Body of pancreas (tissue), 4 donors: ENCODE measurements at regions not wholly inside any gene's neighbourhood (a gene's known extent, or its start where the extent isn't known, plus 50 kb on each side); places are given as distances from the start of the nearest gene placed in this dataset.
"Not testable (repeated sequence)": the region's sequence is repeated elsewhere in the genome, so short reads cannot be mapped to it uniquely, and the experiment has no call there.

Experiments
- ATAC-seq: fragments of 150-250 bp; one replicate; pipeline ENCODE4 v1.9.1; 2016
- DNase-seq, 4 donors: peaks; one replicate each; pipeline ENCODE4 v3.0.0-alpha.2; 2019
- H3K27ac ChIP-seq, 4 donors: fragments of 200-600 bp; sonication (generic); 1 replicate in 3 of 4; 2 replicates in 1 of 4; pipeline versions ENCODE4 v1.5.1 to v1.6.1; 2016 to 2019; ENCODE audit warnings: mild to moderate bottlenecking in 1 of 4, mixed read lengths in 1 of 4, moderate library complexity in 1 of 4
- H3K27me3 ChIP-seq, 2 donors: fragments of 200-600 bp; sonication (generic); one replicate each; pipeline ENCODE4 v1.6.0; 2016; ENCODE audit warnings: mild to moderate bottlenecking in 1 of 2
- H3K36me3 ChIP-seq, 2 donors: fragments of 200-600 bp; sonication (generic); replicated peaks in 1 of 2; 2 replicates each; pipeline ENCODE4 v1.5.1; 2016; ENCODE audit warnings: low read depth in 2 of 2; ENCODE audit not compliant: insufficient read depth in 1 of 2
- H3K4me1 ChIP-seq: fragments of 200-600 bp; sonication (generic); one replicate; pipeline ENCODE4 v1.6.0; 2016
- H3K4me3 ChIP-seq, 2 donors: fragments of 200-600 bp; sonication (generic); 1 replicate in 1 of 2; 2 replicates in 1 of 2; pipeline ENCODE4 v1.5.1; 2016 to 2019
- H3K9me3 ChIP-seq, 3 donors: fragments of 200-600 bp; sonication (generic); 1 replicate in 2 of 3; 2 replicates in 1 of 3; pipeline ENCODE4 v1.5.1; 2016
- POLR2A ChIP-seq, 3 donors: fragments of 450-650 bp; IDR thresholded peaks; one replicate each; pipeline ENCODE4 v1.6.1; 2016; ENCODE audit warnings: antibody characterized with exemption in 3 of 3, mild to moderate bottlenecking in 2 of 3
- WGBS, 2 donors: methylation state at CpG; one replicate each; pipeline ENCODE4 v1.1.5; 2017; 5-methylcytosine and 5-hydroxymethylcytosine counted together
- intact Hi-C: fragments of 100-400 bp; cut with DNase I; formaldehyde crosslinking; loops from one replicate; pipeline ENCODE4 v1.15.1; 2023
- TF ChIP-seq, protein P1 (sequence below), 7 experiments: fragments of 450-650 bp in 4 of 7; fragments of 200-600 bp in 3 of 7; sonication (generic) in 3 of 7; IDR thresholded peaks; one replicate each; pipeline ENCODE4 v1.5.1; 2016 to 2019; ENCODE audit warnings: antibody characterized with exemption in 7 of 7

GRCh38 chr10:10067644-10068043, 950.0 kb upstream of the CELF2 start:
- DNase-seq, result no peak
- no peak for ATAC-seq
- Histone ChIP-seq H3K27ac (no peak overlapping the region), H3K9me3 (no peaks in the 10 kb centered on the region), H3K36me3 (no peaks in the 10 kb centered on the region), H3K27me3 (no peaks in the 10 kb centered on the region), H3K4me3 (no peak overlapping the region), H3K4me1 (no peaks in the 10 kb centered on the region)
- intact Hi-C loops, result no loop called here
- TF ChIP-seq POLR2A (IDR thresholded peaks at IDR 0.05), result no peak
- TF ChIP-seq, protein P1, sequence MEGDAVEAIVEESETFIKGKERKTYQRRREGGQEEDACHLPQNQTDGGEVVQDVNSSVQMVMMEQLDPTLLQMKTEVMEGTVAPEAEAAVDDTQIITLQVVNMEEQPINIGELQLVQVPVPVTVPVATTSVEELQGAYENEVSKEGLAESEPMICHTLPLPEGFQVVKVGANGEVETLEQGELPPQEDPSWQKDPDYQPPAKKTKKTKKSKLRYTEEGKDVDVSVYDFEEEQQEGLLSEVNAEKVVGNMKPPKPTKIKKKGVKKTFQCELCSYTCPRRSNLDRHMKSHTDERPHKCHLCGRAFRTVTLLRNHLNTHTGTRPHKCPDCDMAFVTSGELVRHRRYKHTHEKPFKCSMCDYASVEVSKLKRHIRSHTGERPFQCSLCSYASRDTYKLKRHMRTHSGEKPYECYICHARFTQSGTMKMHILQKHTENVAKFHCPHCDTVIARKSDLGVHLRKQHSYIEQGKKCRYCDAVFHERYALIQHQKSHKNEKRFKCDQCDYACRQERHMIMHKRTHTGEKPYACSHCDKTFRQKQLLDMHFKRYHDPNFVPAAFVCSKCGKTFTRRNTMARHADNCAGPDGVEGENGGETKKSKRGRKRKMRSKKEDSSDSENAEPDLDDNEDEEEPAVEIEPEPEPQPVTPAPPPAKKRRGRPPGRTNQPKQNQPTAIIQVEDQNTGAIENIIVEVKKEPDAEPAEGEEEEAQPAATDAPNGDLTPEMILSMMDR (IDR thresholded peaks at IDR 0.05), result no peak

DNA sequence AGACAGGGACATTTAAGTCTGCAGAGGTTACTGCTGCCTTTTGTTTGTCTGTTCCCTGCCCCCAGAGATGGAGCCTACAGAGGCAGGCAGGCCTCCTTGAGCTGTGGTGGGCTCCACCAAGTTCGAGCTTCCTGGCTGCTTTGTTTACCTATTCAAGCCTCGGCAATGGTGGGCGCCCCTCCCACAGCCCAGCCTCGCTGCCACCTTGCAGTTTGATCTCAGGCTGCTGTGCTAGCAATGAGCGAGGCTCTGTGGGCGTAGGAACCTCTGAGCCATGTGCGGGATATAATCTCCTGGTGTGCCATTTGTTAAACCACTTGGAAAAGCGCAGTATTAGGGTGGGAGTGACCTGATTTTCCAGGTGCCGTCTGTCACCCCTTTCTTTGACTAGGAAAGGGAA, 942.8 kb upstream of the CELF2 start:
- H3K4me3 ChIP-seq, H3K27ac ChIP-seq, H3K4me1 ChIP-seq, H3K36me3 ChIP-seq, intact Hi-C loops, H3K27me3 ChIP-seq, DNase-seq, H3K9me3 ChIP-seq, ATAC-seq: not testable (repeated sequence)
- WGBS, 2 donors, result 74 to 77% methylated on average over 7 to 9 of the region's 9 CpGs

GRCh38 chr10:10078446-10078845, 939.2 kb upstream of the CELF2 start:
- ATAC-seq, result no peak
- WGBS, 2 donors, result 29 to 31% methylated on average over 4 of the region's 4 CpGs

GRCh38 chr10:10092581-10092980, 925.1 kb upstream of the CELF2 start:
- no peaks in the 10 kb centered on the region for H3K9me3 ChIP-seq
- 24 to 33% methylated on average over 6 of the region's 6 CpGs for WGBS, 2 donors
- intact Hi-C loops, result no loop called here
- no peak for ATAC-seq
- no peak overlapping the region for H3K4me3 ChIP-seq
- peak in 2 of 4 donors; percentile 6 to 7 for DNase-seq
- TF ChIP-seq, protein P1 (IDR thresholded peaks at IDR 0.05), result no peak
- TF ChIP-seq POLR2A (IDR thresholded peaks at IDR 0.05), result no peak
- no peak overlapping the region for H3K27ac ChIP-seq
- H3K27me3 ChIP-seq, result no peaks in the 10 kb centered on the region
- H3K36me3 ChIP-seq, result no peaks in the 10 kb centered on the region
- H3K4me1 ChIP-seq, result no peaks in the 10 kb centered on the region

More at GRCh38 chr10:10078446-10078845, 939.2 kb upstream of the CELF2 start:
- DNase-seq, result no peak
- intact Hi-C loops, result no loop called here
- Histone ChIP-seq H3K9me3 (no peaks in the 10 kb centered on the region), H3K4me1 (no peaks in the 10 kb centered on the region), H3K4me3 (no peak overlapping the region), H3K36me3 (no peaks in the 10 kb centered on the region), H3K27ac (no peak overlapping the region), H3K27me3 (no peaks in the 10 kb centered on the region)
- TF ChIP-seq, protein P1 (IDR thresholded peaks at IDR 0.05), result no peak
- no peak for TF ChIP-seq POLR2A (IDR thresholded peaks at IDR 0.05)

DNA sequence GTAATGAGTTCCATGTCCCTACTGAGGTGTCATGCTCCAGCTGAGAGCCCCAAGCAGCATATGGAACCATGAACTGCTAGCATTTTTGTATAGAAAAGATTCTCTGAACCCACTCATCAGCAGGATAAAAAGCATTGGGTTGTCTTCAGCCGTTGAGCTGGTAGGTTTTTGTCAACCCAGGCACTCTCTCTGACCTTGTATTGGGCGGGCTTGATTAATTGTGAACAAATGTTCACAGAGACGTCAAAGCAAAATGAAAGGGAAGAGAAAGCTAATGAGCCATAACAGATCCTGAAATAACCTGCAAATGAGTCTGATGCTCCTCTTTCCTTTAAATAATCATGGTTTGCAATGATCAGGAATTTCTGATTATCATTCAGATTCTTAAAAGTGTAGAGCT, 924.7 kb upstream of the CELF2 start:
- DNase-seq (no peak), ATAC-seq (no peak)
- Histone ChIP-seq H3K4me1 (no peaks in the 10 kb centered on the region), H3K27ac (no peak overlapping the region), H3K4me3 (no peak overlapping the region), H3K36me3 (no peaks in the 10 kb centered on the region), H3K9me3 (no peaks in the 10 kb centered on the region), H3K27me3 (no peaks in the 10 kb centered on the region)
- TF ChIP-seq, protein P1 (IDR thresholded peaks at IDR 0.05), result no peak
- TF ChIP-seq POLR2A (IDR thresholded peaks at IDR 0.05), result no peak
- WGBS, 2 donors, result 30 to 38% methylated on average over 3 of the region's 3 CpGs
- intact Hi-C loops, result no loop called here
